ENCODE measurements at regions not wholly inside any gene's neighbourhood (a gene's known extent, or its start where the extent isn't known, plus 50 kb on each side); places are given as distances from the start of the nearest gene placed in this dataset.

GRCh38 chr20:1769491-1769890 lies 111.9 kb upstream of the SIRPG start:
- TF ChIP-seq CTCF (optimal IDR thresholded peaks at IDR 0.05 in 1 of 3, IDR thresholded peaks at IDR 0.05 in 1 of 3, conservative IDR thresholded peaks at IDR 0.05 in 1 of 3; ENCODE audit: extremely low read depth in 1 of 3, insufficient read depth in 2 of 3, low read length in 3 of 3): no peak
- no peak for TF ChIP-seq EZH2 (IDR thresholded peaks at IDR 0.05; ENCODE audit: low read length)
